ENCODE measurements at regions not wholly inside any gene's neighbourhood (a gene's known extent, or its start where the extent isn't known, plus 50 kb on each side); places are given as distances from the start of the nearest gene placed in this dataset.

DNA sequence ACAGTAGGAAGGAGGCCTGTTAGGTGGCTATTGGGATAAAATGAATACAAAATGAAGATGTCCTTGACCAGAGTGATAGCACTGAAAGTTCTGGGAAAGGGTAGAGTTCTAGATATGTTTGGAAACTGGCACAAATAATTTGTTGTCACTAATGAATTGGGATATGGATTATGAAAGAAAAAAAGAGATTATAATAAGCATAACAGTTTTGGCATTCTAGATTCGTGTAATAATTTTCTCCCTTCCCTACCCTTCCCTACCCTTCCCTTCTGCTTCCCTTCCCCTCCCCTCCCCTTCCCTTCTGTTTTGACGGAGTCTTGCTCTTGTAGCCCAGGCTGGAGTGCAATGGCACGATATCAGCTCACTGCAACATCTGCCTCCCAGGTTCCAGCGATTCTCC is 271.0 kb upstream of the PRR20A start:
- no peak for TF ChIP-seq POLR2A (IDR thresholded peaks at IDR 0.05)
- TF ChIP-seq, protein P1, sequence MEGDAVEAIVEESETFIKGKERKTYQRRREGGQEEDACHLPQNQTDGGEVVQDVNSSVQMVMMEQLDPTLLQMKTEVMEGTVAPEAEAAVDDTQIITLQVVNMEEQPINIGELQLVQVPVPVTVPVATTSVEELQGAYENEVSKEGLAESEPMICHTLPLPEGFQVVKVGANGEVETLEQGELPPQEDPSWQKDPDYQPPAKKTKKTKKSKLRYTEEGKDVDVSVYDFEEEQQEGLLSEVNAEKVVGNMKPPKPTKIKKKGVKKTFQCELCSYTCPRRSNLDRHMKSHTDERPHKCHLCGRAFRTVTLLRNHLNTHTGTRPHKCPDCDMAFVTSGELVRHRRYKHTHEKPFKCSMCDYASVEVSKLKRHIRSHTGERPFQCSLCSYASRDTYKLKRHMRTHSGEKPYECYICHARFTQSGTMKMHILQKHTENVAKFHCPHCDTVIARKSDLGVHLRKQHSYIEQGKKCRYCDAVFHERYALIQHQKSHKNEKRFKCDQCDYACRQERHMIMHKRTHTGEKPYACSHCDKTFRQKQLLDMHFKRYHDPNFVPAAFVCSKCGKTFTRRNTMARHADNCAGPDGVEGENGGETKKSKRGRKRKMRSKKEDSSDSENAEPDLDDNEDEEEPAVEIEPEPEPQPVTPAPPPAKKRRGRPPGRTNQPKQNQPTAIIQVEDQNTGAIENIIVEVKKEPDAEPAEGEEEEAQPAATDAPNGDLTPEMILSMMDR (IDR thresholded peaks at IDR 0.05) = no peak
